Gastrocnemius medialis (tissue), 4 donors: ENCODE measurements at regions not wholly inside any gene's neighbourhood (a gene's known extent, or its start where the extent isn't known, plus 50 kb on each side); places are given as distances from the start of the nearest gene placed in this dataset.
"Not testable (repeated sequence)": the region's sequence is repeated elsewhere in the genome, so short reads cannot be mapped to it uniquely, and the experiment has no call there.

Source experiments
- ATAC-seq, 2 donors: fragments of 150-250 bp; one replicate each; pipeline ENCODE4 v1.9.1; 2016
- DNase-seq, 2 donors: peaks; one replicate each; pipeline ENCODE4 v3.0.0-alpha.2; 2019
- H3K27ac ChIP-seq, 4 donors: fragments of 200-600 bp; sonication (generic); 1 replicate in 1 of 4; 2 replicates in 3 of 4; pipeline ENCODE4 v1.5.1; 2016 to 2018; ENCODE audit warnings: mild to moderate bottlenecking in 2 of 4, moderate library complexity in 1 of 4
- H3K27me3 ChIP-seq, 3 donors: fragments of 200-600 bp; sonication (generic) in 2 of 3; 1 replicate in 1 of 3; 2 replicates in 2 of 3; pipeline versions ENCODE4 v1.5.1 to v1.6.0; 2016 to 2019; ENCODE audit warnings: mild to moderate bottlenecking in 1 of 3, moderate library complexity in 1 of 3
- H3K36me3 ChIP-seq, 2 donors: fragments of 200-600 bp; sonication (generic) in 1 of 2; one replicate each; pipeline ENCODE4 v1.5.1; 2017 to 2018
- H3K4me1 ChIP-seq, 2 donors: fragments of 200-600 bp; sonication (generic) in 1 of 2; one replicate each; pipeline ENCODE4 v1.5.1; 2016 to 2017; ENCODE audit warnings: mild to moderate bottlenecking in 2 of 2
- H3K4me3 ChIP-seq, 4 donors: fragments of 200-600 bp; sonication (generic) in 3 of 4; 1 replicate in 1 of 4; 2 replicates in 3 of 4; pipeline ENCODE4 v1.5.1; 2016 to 2019; ENCODE audit warnings: mild to moderate bottlenecking in 2 of 4
- H3K9me3 ChIP-seq, 3 donors: fragments of 200-600 bp; sonication (generic) in 2 of 3; 1 replicate in 1 of 3; 2 replicates in 2 of 3; pipeline ENCODE4 v1.5.1; 2016 to 2019
- POLR2A ChIP-seq, 2 donors: fragments of 450-650 bp; IDR thresholded peaks; one replicate each; pipeline ENCODE4 v1.6.1; 2017; ENCODE audit warnings: antibody characterized with exemption in 2 of 2, mild to moderate bottlenecking in 2 of 2, moderate library complexity in 2 of 2
- in situ Hi-C, 4 donors: fragments of 200-750 bp; cut with MboI; loops; one replicate each; pipeline versions ENCODE4 v1.15.0 to v1.8.0; 2017; ENCODE audit warnings: low sequenced_read_pairs in 4 of 4
- intact Hi-C: fragments of 100-400 bp; cut with DNase I; formaldehyde crosslinking; loops from one replicate; pipeline ENCODE4 v1.15.1; 2023; ENCODE audit warnings: low total_unique reads
- TF ChIP-seq, protein P1 (sequence below), 5 experiments: fragments of 450-650 bp in 3 of 5; fragments of 200-600 bp in 2 of 5; sonication (generic) in 2 of 5; IDR thresholded peaks in 4 of 5; conservative IDR thresholded peaks in 1 of 5; 1 replicate in 4 of 5; 2 replicates in 1 of 5; pipeline ENCODE4 v1.5.1; 2016 to 2019; ENCODE audit warnings: antibody characterized with exemption in 5 of 5, mild to moderate bottlenecking in 3 of 5, moderate library complexity in 3 of 5

DNA sequence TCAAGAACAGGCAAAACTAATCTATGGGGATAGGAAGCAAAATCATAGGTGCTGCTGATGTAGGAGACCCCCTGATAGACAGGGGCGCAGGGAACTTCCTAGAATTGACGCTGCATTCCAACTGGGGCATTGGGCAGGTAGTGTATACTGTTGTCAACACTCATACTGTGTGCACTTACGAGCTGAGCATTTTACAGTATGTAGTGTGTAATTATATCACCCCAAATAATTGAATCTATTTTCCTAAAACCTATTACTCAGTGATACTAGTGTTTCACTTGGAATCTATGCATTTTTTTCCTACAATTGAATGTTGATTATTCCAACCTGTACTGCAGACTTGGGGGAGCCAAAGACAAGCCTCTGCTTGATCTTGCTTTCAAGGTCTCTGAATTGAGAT is 207.0 kb upstream of the PRKCQ start:
- DNase-seq (no peak), ATAC-seq (no peak)
- in situ Hi-C loops, result no loop called here
- no peak overlapping the region for H3K27ac ChIP-seq
- H3K27me3 ChIP-seq, result no peaks in the 10 kb centered on the region
- intact Hi-C loops, result loop anchor here (5.0 kb wide), 1 partner anchor 630 kb away; no protein-coding TSS in a partner anchor
- no peaks in the 10 kb centered on the region for H3K4me1 ChIP-seq
- no peak overlapping the region for H3K4me3 ChIP-seq
- no peaks in the 10 kb centered on the region for H3K36me3 ChIP-seq
- H3K9me3 ChIP-seq, result no peaks in the 10 kb centered on the region
- TF ChIP-seq, protein P1, sequence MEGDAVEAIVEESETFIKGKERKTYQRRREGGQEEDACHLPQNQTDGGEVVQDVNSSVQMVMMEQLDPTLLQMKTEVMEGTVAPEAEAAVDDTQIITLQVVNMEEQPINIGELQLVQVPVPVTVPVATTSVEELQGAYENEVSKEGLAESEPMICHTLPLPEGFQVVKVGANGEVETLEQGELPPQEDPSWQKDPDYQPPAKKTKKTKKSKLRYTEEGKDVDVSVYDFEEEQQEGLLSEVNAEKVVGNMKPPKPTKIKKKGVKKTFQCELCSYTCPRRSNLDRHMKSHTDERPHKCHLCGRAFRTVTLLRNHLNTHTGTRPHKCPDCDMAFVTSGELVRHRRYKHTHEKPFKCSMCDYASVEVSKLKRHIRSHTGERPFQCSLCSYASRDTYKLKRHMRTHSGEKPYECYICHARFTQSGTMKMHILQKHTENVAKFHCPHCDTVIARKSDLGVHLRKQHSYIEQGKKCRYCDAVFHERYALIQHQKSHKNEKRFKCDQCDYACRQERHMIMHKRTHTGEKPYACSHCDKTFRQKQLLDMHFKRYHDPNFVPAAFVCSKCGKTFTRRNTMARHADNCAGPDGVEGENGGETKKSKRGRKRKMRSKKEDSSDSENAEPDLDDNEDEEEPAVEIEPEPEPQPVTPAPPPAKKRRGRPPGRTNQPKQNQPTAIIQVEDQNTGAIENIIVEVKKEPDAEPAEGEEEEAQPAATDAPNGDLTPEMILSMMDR (IDR thresholded peaks at IDR 0.05 in 4 of 5, conservative IDR thresholded peaks at IDR 0.05 in 1 of 5), result no peak
- no peak for TF ChIP-seq POLR2A (IDR thresholded peaks at IDR 0.05)

DNA sequence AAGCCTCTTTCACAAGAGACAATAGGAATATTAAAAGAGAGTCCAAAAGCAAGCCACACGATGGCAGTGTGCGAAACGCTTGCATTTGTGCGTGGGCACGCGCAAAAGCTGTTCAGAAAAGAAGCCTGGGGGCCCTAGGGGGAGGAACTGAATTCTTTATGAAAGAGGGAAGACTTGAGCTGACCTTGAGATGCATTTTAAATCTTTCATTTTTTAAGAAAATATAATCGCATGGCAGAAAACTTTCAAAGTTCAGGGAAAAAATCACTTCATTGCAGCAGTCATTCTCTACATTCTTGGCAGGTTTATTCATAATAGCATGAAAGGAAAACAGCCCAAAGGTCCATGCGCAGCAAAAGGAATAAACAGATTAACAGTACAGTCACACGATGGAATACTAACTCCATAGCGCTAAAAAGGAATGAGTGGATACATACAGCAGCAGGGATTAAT is 206.5 kb upstream of the PRKCQ start:
- no peaks in the 10 kb centered on the region for H3K36me3 ChIP-seq
- ATAC-seq (no peak), DNase-seq (no peak)
- no peak for TF ChIP-seq POLR2A (IDR thresholded peaks at IDR 0.05)
- TF ChIP-seq, protein P1 (IDR thresholded peaks at IDR 0.05 in 4 of 5, conservative IDR thresholded peaks at IDR 0.05 in 1 of 5), result peak in 1 of 5 experiments; percentile 32
- no peaks in the 10 kb centered on the region for H3K27me3 ChIP-seq
- in situ Hi-C loops, result no loop called here
- H3K9me3 ChIP-seq, result no peaks in the 10 kb centered on the region
- H3K4me1 ChIP-seq, result no peaks in the 10 kb centered on the region
- intact Hi-C loops, result loop anchor here (5.0 kb wide), 1 partner anchor 631 kb away; no protein-coding TSS in a partner anchor
- H3K27ac ChIP-seq, result no peak overlapping the region
- no peak overlapping the region for H3K4me3 ChIP-seq

DNA sequence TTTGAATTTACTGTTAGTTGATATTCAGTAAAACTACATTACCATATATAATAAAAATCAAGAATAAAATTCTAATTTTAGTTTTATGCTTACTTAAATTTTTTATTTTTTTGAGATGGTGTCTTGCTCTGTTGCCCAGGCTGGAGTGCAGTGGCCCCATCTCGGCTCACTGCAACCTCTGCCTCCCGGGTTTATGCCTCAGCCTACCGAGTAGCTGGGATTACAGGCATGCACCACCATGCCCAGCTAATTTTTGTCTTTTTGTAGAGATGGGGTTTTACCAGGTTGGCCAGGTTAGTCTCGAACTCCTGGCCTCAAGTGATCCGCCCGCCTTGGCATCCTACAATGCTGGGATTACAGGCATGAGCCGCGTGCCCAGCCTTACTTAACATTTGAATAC is 204.4 kb upstream of the PRKCQ start:
- H3K27me3 ChIP-seq, intact Hi-C loops, H3K9me3 ChIP-seq, H3K4me1 ChIP-seq, ATAC-seq, H3K36me3 ChIP-seq, DNase-seq, H3K27ac ChIP-seq, in situ Hi-C loops, H3K4me3 ChIP-seq: not testable (repeated sequence)

DNA sequence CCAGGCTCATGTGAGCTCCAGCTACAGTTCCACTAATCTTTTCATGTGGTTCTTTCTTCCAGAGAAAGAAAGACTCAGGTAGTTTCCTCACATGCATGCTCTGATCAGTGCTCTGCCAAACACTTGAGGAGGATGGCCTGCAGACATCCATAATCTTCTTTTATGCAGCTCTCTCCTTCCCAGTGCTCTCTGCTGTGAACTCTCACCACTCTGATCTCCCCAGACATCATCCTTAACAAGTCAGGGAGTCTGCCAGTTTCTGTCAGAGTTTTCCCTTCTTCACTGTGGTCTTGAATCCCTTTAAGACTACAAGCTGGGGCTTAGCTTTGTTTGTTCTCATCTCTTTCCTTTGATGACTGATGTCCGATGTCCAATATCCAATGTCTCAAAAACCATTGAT is 203.4 kb upstream of the PRKCQ start:
- H3K9me3 ChIP-seq, result no peaks in the 10 kb centered on the region
- ATAC-seq, result no peak

DNA sequence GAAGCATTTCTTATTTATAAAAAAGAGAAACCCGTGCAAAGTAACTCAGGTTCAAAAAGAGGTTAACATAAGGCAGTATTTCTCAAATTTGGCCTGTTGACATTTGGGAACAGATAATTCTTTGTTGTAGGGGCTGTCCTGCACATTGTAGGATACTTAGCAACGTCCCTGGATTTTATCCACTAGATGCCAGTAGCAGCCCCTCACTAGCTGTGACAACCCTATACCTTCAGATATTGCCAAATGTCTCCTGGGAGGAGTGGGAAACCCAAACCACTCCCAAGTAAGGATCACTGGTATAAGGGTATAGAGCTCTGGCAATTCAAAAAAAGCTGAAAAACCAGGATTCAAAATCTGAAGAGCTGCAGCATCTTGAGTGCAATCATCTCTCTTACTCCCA is 202.3 kb upstream of the PRKCQ start:
- DNase-seq (no peak), ATAC-seq (no peak)
- in situ Hi-C loops (no loop called here), intact Hi-C loops (no loop called here)
- no peaks in the 10 kb centered on the region for H3K27me3 ChIP-seq
- no peak overlapping the region for H3K4me3 ChIP-seq
- TF ChIP-seq POLR2A (IDR thresholded peaks at IDR 0.05), result no peak
- TF ChIP-seq, protein P1 (IDR thresholded peaks at IDR 0.05 in 4 of 5, conservative IDR thresholded peaks at IDR 0.05 in 1 of 5), result no peak
- H3K9me3 ChIP-seq, result no peaks in the 10 kb centered on the region
- H3K27ac ChIP-seq, result no peak overlapping the region
- no peaks in the 10 kb centered on the region for H3K4me1 ChIP-seq
- H3K36me3 ChIP-seq, result no peaks in the 10 kb centered on the region

More for the DNA sequence above, 203.4 kb upstream of the PRKCQ start:
- intact Hi-C loops, result no loop called here
- TF ChIP-seq, protein P1 (IDR thresholded peaks at IDR 0.05 in 4 of 5, conservative IDR thresholded peaks at IDR 0.05 in 1 of 5), result no peak
- no peak for TF ChIP-seq POLR2A (IDR thresholded peaks at IDR 0.05)
- Histone ChIP-seq H3K4me3 (no peak overlapping the region), H3K27ac (no peak overlapping the region), H3K4me1 (no peaks in the 10 kb centered on the region), H3K27me3 (no peaks in the 10 kb centered on the region), H3K36me3 (no peaks in the 10 kb centered on the region)
- in situ Hi-C loops, result no loop called here
- no peak for DNase-seq
